ENCODE measurements at regions not wholly inside any gene's neighbourhood (a gene's known extent, or its start where the extent isn't known, plus 50 kb on each side); places are given as distances from the start of the nearest gene placed in this dataset.

GRCh38 chr6:92989656-92990055 is 429.7 kb downstream of the EPHA7 start:
- TF ChIP-seq CTCF (optimal IDR thresholded peaks at IDR 0.05 in 1 of 3, IDR thresholded peaks at IDR 0.05 in 1 of 3, conservative IDR thresholded peaks at IDR 0.05 in 1 of 3; ENCODE audit: extremely low read depth in 1 of 3, insufficient read depth in 2 of 3, low read length in 3 of 3) (no peak), EZH2 (IDR thresholded peaks at IDR 0.05; ENCODE audit: low read length) (no peak)

Measured in keratinocyte (primary cell).